Liver (tissue), 8 donors: ENCODE measurements at regions not wholly inside any gene's neighbourhood (a gene's known extent, or its start where the extent isn't known, plus 50 kb on each side); places are given as distances from the start of the nearest gene placed in this dataset.
A peak's percentile ranks its signal among the peaks of the same experiment; 100 is the strongest.

ENCODE experiments used
- DNase-seq: peaks from one replicate; pipeline ENCODE4 v3.0.0-alpha.2; 2017; ENCODE audit warnings: low spot score
- H3K27ac ChIP-seq, 2 donors: one replicate each; pipeline ENCODE4 v1.7.0; 2013; ENCODE audit warnings: inconsistent platforms in 2 of 2, low read length in 2 of 2, control low read depth in 1 of 2, low read depth in 1 of 2, mild to moderate bottlenecking in 1 of 2
- H3K27me3 ChIP-seq, 4 donors: one replicate each; pipeline versions ENCODE4 v1.6.1 to v1.7.0; 2013; ENCODE audit warnings: low read length in 3 of 4, inconsistent platforms in 1 of 4, mild to moderate bottlenecking in 1 of 4, moderate library complexity in 1 of 4; ENCODE audit not compliant: control insufficient read depth in 4 of 4, insufficient read depth in 4 of 4
- H3K36me3 ChIP-seq, 4 donors: one replicate each; pipeline versions ENCODE4 v1.6.1 to v1.7.0; 2013; ENCODE audit warnings: low read length in 3 of 4, mild to moderate bottlenecking in 3 of 4, low read depth in 1 of 4, moderate library complexity in 1 of 4; ENCODE audit not compliant: control insufficient read depth in 4 of 4, insufficient read depth in 3 of 4
- H3K4me1 ChIP-seq, 4 donors: one replicate each; pipeline versions ENCODE4 v1.6.1 to v1.7.0; 2013; ENCODE audit warnings: low read length in 3 of 4, mild to moderate bottlenecking in 3 of 4, moderate library complexity in 1 of 4; ENCODE audit not compliant: control insufficient read depth in 4 of 4, insufficient read depth in 4 of 4
- H3K4me3 ChIP-seq, 3 donors: one replicate each; pipeline versions ENCODE4 v1.6.1 to v1.7.0; 2013; ENCODE audit warnings: low read length in 3 of 3, control low read depth in 1 of 3, low read depth in 1 of 3, mild to moderate bottlenecking in 1 of 3
- H3K9ac ChIP-seq, 2 donors: one replicate each; pipeline ENCODE4 v1.7.0; 2013; ENCODE audit warnings: low read length in 2 of 2, mild to moderate bottlenecking in 2 of 2, moderate library complexity in 2 of 2, control low read depth in 1 of 2, low read depth in 1 of 2
- H3K9me3 ChIP-seq, 4 donors: one replicate each; pipeline versions ENCODE4 v1.6.1 to v1.7.0; 2013; ENCODE audit warnings: low read length in 3 of 4; ENCODE audit not compliant: control insufficient read depth in 4 of 4
- CTCF ChIP-seq: fragments of 150-350 bp; IDR thresholded peaks from 2 replicates; pipeline ENCODE4 v1.5.1; 2017; ENCODE audit warnings: improper control_type of control experiment, low read depth, low read length; ENCODE audit not compliant: missing input control
- GABPA ChIP-seq, 2 donors: IDR thresholded peaks in 1 of 2; conservative IDR thresholded peaks in 1 of 2; 2 replicates each; pipeline ENCODE4 v1.6.1; 2016; ENCODE audit warnings: antibody characterized with exemption in 2 of 2, mild to moderate bottlenecking in 1 of 2, moderate library complexity in 1 of 2
- HNF4A ChIP-seq, 2 donors: conservative IDR thresholded peaks; 2 replicates each; pipeline ENCODE4 v1.6.1; 2016; ENCODE audit warnings: antibody characterized with exemption in 2 of 2, mild to moderate bottlenecking in 2 of 2
- HNF4G ChIP-seq: IDR thresholded peaks from 2 replicates; pipeline ENCODE4 v1.6.1; 2016; ENCODE audit warnings: antibody characterized with exemption
- JUND ChIP-seq, 2 donors: IDR thresholded peaks; 2 replicates each; pipeline ENCODE4 v1.6.1; 2016; ENCODE audit warnings: antibody characterized with exemption in 2 of 2
- NR2F2 ChIP-seq: IDR thresholded peaks from 2 replicates; pipeline ENCODE4 v1.6.1; 2016; ENCODE audit warnings: antibody characterized with exemption
- RAD21 ChIP-seq, 2 donors: IDR thresholded peaks; 2 replicates each; pipeline ENCODE4 v1.6.1; 2016; ENCODE audit warnings: antibody characterized with exemption in 2 of 2, mild to moderate bottlenecking in 2 of 2
- REST ChIP-seq: IDR thresholded peaks from 2 replicates; pipeline ENCODE4 v1.6.1; 2016; ENCODE audit warnings: antibody characterized with exemption, mild to moderate bottlenecking
- TAF1 ChIP-seq: conservative IDR thresholded peaks from 2 replicates; pipeline ENCODE4 v1.6.1; 2016; ENCODE audit warnings: antibody characterized with exemption, mild to moderate bottlenecking
- YY1 ChIP-seq: IDR thresholded peaks from 2 replicates; pipeline ENCODE4 v1.6.1; 2016; ENCODE audit warnings: antibody characterized with exemption, mild to moderate bottlenecking
- ZBTB33 ChIP-seq: IDR thresholded peaks from 2 replicates; pipeline ENCODE4 v1.6.1; 2016; ENCODE audit warnings: antibody characterized with exemption
- WGBS: extraction: QIAGEN DNeasy Blood & Tissue Kit; methylation state at CpG from one replicate; pipeline ENCODE4 v1.1.7; 2013; 5-methylcytosine and 5-hydroxymethylcytosine counted together
- donor health status: healthy.
- donor health status: healthy.
- donor health status: healthy.
- donor health status: healthy.
- donor health status: healthy.

GRCh38 chr18:29191263-29191662 lies 1014.3 kb upstream of the CDH2 start:
- Histone ChIP-seq H3K4me3 (no peak overlapping the region), H3K27ac (no peak overlapping the region), H3K27me3 (no peaks in the 10 kb centered on the region), H3K9ac (no peak overlapping the region), H3K9me3 (no peaks in the 10 kb centered on the region), H3K36me3 (no peaks in the 10 kb centered on the region), H3K4me1 (no peaks in the 10 kb centered on the region)
- DNase-seq = no peak
- no peak for TF ChIP-seq TAF1
- no peak for TF ChIP-seq NR2F2
- TF ChIP-seq JUND (IDR thresholded peaks at IDR 0.05) = no peak
- peak; percentile 61 to 63 for TF ChIP-seq RAD21 (IDR thresholded peaks at IDR 0.05)
- TF ChIP-seq CTCF = peak; percentile 19
- WGBS = 75% methylated on average over 3 of the region's 3 CpGs

- no peaks in the 10 kb centered on the region for H3K9me3 ChIP-seq
- H3K27ac ChIP-seq = no peak overlapping the region
- H3K4me3 ChIP-seq = no peak overlapping the region
- no peak for DNase-seq
- H3K27me3 ChIP-seq = no peaks in the 10 kb centered on the region
- no peak overlapping the region for H3K9ac ChIP-seq
- H3K36me3 ChIP-seq = no peaks in the 10 kb centered on the region
- TF ChIP-seq CTCF = no peak
- TF ChIP-seq JUND (IDR thresholded peaks at IDR 0.05) = no peak
- no peak for TF ChIP-seq YY1
- TF ChIP-seq HNF4G = no peak
- TF ChIP-seq HNF4A (conservative IDR thresholded peaks at IDR 0.05) = no peak
- TF ChIP-seq ZBTB33 = no peak
- no peak for TF ChIP-seq GABPA (IDR thresholded peaks at IDR 0.05 in 1 of 2, conservative IDR thresholded peaks at IDR 0.05 in 1 of 2)
- TF ChIP-seq RAD21 (IDR thresholded peaks at IDR 0.05) = no peak
- TF ChIP-seq REST = no peak
- no peaks in the 10 kb centered on the region for H3K4me1 ChIP-seq
Measured at GRCh38 chr18:29188760-29189159, 1011.8 kb upstream of the CDH2 start.
